ENCODE measurements at regions not wholly inside any gene's neighbourhood (a gene's known extent, or its start where the extent isn't known, plus 50 kb on each side); places are given as distances from the start of the nearest gene placed in this dataset.

GRCh38 chr7:88689821-88690220, 69.7 kb upstream of the ZNF804B start:
- TF ChIP-seq EP300 (IDR thresholded peaks at IDR 0.05; ENCODE audit: borderline replicate concordance) (no peak), REST (IDR thresholded peaks at IDR 0.05; ENCODE audit: low read depth) (no peak), YY1 (IDR thresholded peaks at IDR 0.05; ENCODE audit: low read depth) (no peak), TAF1 (IDR thresholded peaks at IDR 0.05; ENCODE audit: low read depth) (no peak)
